NCI-H1417 (cell line): ENCODE measurements at regions not wholly inside any gene's neighbourhood (a gene's known extent, or its start where the extent isn't known, plus 50 kb on each side); places are given as distances from the start of the nearest gene placed in this dataset.

Experiments used
- DNase-seq, 3 experiments: peaks; one replicate each; lab custom pipeline; 2025; lab: John Stamatoyannopoulos, UW

DNA sequence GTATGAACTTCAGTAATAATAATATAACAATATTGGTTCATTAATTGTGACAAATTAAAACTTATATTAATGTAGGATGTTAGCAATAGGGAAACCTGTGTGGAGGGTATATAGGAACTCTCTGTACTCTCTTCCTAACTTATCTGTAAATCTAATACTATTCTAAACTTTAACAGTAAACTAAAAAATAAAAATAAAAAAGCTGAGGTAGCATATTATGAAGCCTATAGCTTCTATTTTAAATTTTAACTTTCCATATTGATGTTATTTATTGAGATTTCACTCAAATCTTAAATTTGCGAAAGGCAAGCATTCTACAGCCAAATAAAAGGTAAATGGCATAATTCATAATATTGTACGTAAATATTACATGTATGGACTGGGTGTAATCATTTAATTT lies 326.4 kb downstream of the MEI4 start:
- DNase-seq: no peak

DNA sequence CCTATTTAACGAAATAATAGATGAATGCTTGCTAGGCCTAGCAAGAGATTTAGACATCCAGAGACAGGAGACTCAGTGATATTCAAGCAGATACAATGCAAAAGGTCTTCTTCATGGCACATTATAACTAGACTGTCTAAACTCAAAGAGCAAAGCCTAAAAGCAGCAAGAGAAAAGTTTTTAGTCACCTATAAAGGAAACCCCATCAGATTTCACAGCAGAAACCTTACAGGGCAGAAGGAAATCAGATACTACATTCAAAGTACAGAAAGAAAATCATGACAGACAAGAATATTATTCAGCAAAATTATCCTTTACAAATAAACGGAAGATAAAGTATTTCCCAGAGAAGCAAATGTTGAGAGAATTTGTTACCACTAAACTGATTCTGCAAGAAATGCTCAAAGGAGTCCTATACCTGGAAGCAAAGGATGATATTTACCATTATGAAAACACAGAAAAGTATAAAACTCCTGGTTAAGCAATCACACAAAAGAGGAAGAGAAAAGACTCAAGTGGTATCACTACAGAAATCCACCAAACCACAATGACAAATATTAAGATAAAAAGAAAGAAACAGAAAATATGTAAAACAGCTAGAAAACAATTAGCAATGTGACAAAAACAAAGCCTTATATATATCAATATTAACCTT lies 333.7 kb downstream of the MEI4 start:
- no peak for DNase-seq

DNA sequence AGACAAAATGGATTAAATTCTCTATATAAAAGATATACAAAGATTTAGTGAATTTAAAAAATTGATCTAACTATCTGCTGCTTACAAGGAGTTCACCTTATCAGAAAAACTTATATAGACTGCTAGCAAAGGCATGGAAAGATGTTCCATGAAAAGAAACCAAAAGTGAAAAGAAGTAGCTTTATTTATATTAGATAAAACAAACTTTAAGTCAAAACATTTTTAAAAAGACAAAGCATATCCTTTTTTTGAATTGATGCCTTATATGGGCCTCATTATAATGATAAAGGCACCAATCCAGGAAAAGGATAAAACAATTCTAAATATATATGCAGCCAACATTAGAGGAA lies 334.2 kb downstream of the MEI4 start:
- no peak for DNase-seq

DNA sequence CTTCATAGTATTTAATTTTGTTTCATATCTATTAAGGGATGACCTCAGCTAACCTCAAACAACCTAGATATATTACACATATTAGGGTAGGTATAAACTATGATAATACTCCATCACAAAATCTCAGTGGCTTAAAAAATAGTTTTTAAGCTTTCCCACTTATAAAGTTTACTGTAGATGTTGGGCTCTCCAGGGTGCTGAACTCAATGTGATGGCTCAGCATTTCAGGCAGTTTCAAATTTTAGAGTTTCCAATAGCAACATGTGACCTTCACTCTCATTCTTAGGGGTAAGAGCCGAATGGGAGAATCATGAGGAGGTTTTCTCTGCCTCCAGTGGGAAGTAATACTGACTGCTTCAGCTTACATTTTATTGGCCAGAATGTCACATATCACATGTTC lies 357.3 kb downstream of the MEI4 start:
- DNase-seq: no peak

DNA sequence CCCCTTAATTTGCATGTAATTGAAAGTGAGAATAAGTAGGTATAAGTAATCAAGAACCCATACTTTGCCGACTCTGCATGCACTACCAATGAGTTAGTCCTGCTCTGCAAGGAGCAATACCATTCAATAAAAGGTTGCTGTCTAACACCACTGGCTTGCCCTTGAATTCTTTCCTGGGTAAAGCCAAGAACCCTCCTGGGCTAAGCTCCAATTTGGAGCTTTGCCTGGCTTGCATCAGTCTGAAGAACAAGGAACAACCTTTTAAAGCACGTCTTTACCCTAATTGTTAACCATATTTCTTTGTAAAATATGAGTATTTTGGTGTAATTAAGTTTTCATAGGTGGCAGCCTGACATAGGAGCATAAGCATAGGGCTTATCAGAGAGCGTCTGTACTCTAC lies 367.7 kb downstream of the MEI4 start:
- DNase-seq: no peak

DNA sequence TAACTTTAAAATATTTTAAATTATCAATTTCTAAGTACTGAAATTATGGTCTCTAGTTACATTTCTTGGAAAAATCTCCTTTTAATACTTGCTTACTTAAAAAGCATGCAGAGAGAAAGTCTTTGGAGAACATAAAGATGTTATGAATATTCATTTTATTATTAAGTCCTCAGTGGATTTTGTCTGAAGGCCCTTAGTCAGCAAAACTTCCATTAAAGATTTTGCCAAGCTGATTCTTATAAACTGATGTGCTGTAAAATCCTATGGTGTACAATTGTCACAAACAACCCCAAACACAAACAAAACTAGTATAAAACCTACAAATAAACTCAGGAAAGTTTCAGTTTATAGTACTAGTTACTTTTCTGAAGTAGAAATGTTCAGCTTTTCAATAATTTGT lies 372.7 kb downstream of the MEI4 start:
- no peak for DNase-seq

DNA sequence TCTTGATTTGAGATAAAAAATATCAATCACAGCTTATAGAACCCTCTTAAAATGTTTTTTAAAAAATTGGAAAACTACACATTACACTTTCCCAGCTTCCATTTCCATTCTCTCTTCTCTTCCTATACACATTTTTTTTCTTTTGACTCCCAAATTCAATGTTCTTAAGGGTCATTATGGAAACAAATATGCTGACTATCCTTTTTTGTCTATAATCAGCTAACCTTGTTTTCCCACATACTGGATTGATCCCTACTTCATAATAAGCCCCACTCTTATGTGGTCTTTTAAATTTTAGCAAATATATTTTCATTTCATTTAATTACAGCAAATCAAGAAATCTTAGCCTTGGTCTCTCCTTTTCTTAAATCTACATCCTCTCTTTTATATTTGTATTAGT lies 378.4 kb downstream of the MEI4 start:
- DNase-seq: no peak

DNA sequence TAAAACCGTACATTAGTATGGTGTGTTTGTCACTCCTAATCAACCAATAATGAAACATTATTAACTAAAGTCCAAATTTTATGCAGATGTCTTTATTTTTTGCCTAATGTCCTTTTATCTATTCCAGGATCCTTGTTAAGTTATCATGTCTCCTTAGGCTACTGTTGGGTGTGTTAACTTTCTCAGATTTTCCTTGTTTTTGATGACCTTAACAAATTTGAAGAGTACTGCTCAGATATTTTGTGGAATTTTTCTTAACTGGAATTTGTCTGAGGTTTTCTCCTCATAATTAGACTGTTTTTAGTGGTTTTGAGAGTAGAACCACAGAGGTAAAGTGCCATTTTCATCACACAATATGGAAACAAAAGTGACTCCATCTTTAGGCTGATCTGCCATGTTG lies 406.3 kb downstream of the MEI4 start:
- DNase-seq: no peak

DNA sequence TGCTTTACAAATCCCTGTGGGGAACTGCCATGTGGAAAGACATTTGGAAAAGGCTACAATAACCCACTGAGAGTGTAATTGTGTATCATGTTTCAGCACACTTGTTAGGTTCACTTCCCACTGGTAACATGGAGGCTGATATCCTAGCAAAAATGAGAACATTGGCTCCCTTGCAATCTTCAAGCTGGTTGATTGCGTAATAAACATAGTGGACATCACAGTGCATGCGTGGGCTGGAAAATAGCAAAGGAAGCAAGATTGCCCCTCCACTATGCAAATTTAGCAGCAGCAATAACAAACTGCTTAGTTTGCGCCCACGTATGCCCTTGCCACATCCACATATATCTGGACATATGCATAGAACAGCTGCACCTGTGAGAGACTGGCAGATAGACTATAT lies 410.2 kb downstream of the MEI4 start:
- DNase-seq: no peak

DNA sequence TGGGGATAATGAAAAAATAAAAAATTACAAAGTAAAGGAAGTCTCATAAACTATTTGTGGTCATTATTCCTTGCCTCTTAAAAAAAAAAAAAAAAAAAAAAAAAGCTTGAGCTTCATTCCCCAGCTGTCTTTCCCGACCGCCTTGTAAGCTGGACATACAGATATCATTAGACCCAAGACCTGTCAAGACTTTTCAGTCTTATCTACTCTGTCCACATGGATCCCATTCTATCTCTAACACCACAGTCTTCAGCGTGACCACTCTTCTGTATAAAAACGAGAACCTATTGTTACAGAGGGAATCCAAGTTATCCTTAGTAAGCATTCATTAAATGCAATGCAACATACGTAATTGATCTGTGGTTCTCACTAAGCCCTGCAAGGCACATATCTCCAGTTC lies 423.5 kb downstream of the MEI4 start:
- no peak for DNase-seq

DNA sequence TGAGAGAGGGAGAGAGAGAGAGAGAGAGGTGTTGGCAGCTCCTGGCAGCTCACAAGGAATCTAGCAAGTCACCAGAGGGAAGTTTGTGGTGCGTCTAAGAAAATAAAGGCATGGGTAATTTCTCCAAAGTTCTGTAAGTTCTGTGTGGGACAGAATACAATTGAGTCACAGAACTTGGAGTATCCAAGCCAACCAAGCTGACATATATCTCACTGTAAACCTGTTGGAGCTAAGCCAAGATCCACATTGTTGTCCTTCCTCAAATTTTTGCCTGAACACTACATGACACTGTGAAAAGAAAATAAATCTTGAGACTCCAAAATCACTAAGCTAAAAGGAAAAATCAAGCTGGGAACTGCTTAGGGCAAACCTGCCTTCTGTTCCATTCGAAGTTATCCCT lies 436.7 kb downstream of the MEI4 start:
- DNase-seq: no peak

DNA sequence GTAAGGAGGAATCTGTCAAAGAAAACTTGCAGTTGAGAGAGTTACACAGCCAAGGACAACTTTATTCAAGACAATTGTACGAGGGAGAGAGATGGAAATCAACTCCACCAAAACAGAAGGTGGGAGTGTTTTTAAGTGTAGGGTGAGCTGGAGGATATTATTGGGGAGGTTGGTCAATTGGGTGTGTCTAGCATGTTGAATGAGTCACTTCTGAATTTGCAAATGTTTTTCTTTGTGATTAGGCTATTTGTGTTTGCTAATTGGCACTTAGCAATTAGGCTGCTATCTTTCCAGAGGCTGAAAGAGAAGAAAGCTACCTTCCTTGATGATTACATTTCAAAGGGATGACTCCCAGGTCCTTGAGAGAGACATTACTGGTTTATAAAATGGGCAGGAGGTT lies 441.1 kb downstream of the MEI4 start:
- DNase-seq: no peak

DNA sequence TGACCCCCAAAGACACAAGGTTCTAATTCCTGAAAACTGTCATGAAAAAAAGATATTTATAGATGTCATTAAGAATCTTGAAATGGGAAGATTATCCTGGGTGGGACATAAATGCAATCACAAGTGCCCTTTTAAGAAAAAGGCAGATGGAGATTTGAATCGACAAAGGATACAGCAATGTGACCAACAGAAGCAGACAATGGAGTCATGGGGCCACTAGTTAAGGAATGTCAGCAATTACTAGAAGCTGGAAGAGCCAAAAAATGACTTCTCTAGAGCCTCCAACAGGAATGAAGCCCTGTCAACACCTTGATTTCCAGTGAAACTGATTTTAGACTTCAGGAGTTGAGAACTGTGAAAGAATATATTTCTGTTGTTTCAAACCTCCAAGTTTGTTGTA lies 448.5 kb downstream of the MEI4 start:
- DNase-seq: no peak

DNA sequence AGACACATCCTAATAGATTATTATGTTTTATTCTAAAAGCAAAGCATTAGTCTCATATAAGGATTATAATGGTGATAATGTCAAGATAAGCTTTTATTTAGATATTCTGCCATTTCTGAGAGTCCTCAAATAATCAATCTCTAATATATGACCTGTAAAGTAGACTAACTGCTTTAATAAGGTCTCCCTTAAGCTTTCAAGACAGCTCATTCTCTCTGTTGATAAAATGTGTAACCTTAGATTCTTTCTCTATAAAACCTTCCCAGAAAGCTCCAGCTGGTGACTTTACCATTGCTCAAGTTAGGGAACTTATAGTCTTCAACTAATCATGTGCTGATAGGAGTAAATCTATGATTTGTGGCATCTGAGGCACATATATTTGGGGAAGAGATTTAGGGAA lies 457.8 kb downstream of the MEI4 start:
- no peak for DNase-seq

DNA sequence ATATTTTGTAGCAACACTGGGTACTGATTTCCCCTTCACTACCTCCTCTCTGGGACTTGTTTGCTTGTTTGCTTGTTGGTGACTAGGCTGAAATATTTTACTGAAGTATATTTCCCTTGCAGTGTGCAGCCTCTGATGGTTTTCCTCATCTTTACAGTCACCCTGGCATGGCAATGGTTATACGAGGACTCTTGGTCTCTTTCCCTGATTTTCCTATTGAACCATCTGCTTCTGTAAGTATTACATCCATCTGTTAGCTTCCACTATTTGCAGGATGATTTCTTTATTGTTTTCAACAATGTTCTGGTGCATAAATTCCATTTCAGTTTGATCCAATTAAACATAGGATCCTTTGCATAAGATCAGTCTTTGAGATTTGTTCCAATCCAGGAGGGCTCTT lies 465.1 kb downstream of the MEI4 start:
- no peak for DNase-seq

DNA sequence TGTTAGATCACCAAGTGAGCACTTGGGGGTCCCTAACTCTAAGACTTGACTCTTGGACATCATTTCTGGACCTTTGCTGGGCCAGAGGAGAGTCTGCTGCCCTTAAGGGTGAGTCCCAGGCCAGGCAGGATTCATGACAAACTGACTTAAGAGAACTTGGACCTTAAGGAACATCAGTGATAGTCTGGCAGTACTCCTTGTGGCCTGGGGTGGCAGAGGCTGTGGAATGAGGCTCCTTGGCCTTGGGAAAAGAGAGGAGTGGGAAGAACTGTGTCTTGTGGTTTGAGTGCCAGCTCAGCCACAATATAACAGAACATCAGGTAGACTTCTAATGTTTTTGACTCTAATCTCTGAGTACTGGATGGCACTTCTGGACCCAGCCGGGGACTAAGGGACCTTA lies 478.7 kb downstream of the MEI4 start:
- no peak for DNase-seq

DNA sequence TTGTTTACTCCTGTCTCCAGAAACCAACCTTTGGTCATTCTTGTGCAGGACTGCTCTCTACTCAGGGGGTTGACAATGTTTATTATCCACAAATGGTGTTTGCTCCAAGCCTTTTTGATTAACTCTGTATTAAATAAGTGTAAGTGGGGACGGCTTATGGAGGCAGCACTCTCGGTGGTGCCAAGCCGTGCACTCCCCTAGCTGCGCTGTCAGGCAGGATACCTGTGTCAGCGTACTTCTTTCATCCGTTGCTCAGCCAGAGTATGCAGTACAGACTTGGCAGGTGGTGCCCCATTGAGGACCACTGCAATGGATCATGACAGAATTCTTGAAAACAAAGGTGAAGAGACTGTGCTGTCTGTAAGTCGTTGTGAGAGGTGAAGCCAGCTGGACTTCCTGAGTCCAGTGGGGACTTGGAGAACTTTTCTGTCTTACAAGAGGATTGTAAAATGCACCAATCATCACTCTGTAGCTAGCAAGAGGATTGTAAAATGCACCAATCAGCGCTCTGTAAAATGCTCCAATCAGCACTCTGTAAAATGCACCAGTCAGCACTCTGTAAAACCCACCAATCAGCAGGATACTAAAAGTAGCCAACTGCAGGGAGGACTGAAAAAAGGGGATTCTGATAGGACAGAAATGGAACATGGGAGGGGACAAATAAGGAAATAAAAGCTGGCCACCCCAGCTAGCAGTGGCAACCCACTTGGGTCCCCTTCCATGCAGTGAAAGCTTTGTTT lies 480.0 kb downstream of the MEI4 start:
- DNase-seq: no peak

DNA sequence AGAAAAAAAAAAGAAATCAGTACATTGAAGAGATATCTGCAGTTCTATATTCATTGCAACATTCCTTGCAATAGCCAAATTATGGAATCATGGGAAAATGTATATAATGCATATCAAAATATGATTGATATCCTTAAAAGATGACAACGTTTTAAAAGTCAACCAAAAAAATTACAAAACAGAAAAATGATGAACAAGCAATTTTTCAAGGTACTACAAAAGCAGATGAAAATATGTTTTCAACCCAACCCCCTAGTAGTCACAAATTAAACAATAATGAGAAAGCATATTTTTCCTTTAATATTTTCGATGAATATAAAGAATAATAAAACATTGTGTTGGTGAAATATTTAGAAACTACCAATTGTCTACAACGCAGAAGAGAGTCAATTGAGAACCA lies 497.6 kb downstream of the MEI4 start:
- DNase-seq: no peak

DNA sequence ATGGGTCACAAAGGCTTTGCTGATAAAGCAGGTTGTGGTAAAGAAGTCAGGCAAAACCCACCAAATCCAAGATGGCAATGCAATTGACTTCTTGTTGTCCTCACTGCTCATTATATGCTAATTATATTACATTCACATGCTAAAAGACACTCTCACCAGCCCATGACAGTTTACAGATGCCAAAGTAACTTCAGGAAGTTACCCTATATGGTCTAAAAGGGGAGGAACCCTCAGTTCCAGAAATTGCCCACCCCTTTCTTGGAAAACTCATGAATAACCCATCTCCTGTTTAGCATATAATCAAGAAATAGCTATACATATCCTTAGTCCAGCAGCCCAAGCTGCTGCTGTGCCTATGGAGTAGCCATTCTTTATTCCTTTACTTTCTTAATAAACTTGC lies 501.1 kb downstream of the MEI4 start:
- no peak for DNase-seq

DNA sequence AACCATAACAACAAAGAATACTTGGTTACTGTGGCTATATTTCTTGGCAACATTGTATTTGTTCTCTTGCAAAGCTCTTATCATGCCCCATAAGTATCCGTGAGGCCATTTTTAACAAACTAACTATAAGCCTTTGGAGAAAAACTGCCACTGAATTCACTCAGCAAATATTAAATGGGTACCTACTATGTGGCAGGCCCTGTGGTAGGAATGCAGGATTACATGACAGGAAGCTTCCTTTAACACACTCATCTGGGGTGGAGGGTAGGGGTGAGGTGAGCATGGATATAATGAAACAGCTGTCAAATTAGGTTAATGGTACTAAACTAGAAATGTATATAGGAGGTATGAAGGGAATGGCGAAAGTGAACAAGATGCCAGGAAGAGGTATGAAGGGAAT lies 504.8 kb downstream of the MEI4 start:
- no peak for DNase-seq

DNA sequence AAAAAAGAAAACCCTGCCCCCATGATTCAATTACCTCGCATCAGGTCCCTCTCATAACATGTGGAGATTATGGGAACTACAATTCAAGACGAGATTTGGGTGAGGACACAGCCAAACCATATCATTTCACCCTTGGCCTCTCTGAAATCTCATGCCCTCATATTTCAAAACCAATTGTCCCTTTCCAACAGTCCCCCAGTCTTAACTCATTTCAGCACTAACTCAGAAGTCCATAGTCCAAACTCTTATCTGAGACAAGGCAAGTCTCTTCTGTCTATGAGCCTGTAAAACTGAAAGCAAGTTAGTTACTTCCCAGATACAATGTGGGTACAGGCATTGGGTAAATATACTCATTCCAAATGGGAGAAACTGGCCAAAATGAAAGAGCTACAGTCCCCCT lies 536.1 kb downstream of the MEI4 start:
- DNase-seq: no peak

DNA sequence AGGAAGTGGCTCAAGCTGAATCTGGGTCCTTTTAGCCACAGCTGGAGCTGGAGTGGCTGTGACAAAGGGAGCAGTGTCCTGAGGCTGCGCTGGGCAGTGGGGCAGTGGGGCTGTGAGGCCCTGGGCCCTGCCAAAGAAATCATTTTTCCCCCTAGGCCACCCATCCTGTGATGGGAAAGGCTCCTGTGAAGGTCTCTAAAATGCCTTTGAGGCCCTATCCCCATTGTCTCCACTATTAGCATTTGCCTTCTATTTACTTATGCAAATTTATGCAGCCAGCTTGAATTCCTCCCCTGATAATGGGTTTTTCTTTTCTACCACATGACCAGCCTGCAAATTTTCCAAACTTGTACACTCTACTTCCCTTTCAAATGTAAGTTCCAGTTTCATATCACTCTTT lies 539.2 kb downstream of the MEI4 start:
- DNase-seq: no peak

DNA sequence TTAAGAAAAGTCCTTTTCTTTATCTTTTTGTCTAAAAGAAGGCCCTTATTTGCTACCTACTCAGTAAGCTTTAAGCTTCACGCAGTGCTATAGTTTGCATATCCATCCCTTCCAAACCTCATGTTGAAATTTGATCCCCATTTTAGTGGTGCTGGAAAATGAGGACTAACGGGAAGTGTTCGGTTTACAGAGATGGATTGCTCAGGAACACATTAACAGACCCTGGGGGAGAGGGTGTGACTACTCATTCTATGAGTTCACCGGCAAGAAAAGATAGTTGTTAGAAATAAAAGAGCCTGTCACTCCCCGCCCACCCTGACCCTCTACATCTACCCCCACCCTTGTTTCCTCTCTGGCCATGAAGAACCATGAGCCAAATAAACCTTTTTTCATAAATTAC lies 546.2 kb downstream of the MEI4 start:
- DNase-seq: no peak

DNA sequence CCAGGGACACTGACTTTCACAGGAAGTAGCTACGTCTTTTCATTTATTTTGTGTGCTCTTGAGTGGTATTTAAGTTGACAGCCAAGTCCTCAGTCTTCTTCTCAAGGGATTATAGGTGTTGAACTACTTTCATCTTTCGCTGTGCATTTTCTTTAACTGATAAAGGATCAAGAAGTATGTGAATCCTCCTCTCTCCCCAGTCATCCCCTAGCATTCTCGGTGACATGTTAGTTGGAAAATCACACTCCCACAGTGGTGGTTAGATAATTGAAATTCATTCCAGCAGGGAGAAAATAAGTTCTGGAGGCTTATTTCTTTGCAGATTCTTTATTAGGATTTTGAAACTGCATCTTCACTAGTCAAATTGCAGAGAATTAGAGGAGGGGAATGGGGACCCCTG lies 569.4 kb downstream of the MEI4 start:
- no peak for DNase-seq
